SK-N-MC (cell line): ENCODE measurements at regions not wholly inside any gene's neighbourhood (a gene's known extent, or its start where the extent isn't known, plus 50 kb on each side); places are given as distances from the start of the nearest gene placed in this dataset.

Source experiments
- EZH2 ChIP-seq: fragments of 200-600 bp; sonication (generic); IDR thresholded peaks from one replicate; pipeline ENCODE4 v1.6.1; 2017; ENCODE audit warnings: antibody characterized with exemption
- FOXP2 ChIP-seq: optimal IDR thresholded peaks from 2 replicates; pipeline ENCODE3; 2011; ENCODE audit warnings: mild to moderate bottlenecking, moderate library complexity; ENCODE audit not compliant: insufficient read depth; ENCODE audit errors: extremely low read length, control extremely low read depth
- POLR2AphosphoS5 ChIP-seq: IDR thresholded peaks from 2 replicates; pipeline ENCODE4 v1.6.1; 2012; ENCODE audit warnings: mild to moderate bottlenecking, low read depth, low read length, borderline replicate concordance

DNA sequence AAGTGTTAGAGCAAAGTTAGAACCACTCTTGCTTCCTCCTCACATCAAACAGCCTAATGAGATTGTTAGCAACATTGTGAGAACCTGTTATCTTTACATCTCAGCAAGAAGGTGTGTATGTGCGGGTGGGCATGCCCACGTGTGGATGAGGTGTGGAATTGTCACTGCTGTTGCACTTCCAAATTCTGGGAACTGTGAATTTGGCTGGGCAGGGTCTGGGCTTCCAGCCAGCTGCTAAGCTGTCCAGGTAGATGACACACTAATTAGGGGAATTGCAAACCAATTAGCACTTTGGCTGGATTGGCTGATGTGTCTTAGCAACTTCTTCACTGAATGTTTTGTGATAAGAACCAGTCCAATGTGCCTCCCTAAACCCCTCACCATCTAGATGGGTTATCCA, 848.2 kb downstream of the DHX35 start:
- TF ChIP-seq EZH2 (no peak), POLR2AphosphoS5 (no peak), FOXP2 (no peak)
